Trophoblast cell (in vitro differentiated cells and primary cell): ENCODE measurements at regions not wholly inside any gene's neighbourhood (a gene's known extent, or its start where the extent isn't known, plus 50 kb on each side); places are given as distances from the start of the nearest gene placed in this dataset.
A peak's percentile ranks its signal among the peaks of the same experiment; 100 is the strongest.

Experiments used
- DNase-seq, 2 donors: peaks; one replicate each; pipeline ENCODE4 v3.0.0-alpha.2; 2016
- H2AFZ ChIP-seq: 2 replicates; pipeline ENCODE4 v1.6.1; 2013; ENCODE audit warnings: low read length, moderate library complexity, mild to moderate bottlenecking; ENCODE audit not compliant: insufficient read depth, poor library complexity
- H2AK5ac ChIP-seq: 2 replicates; pipeline ENCODE4 v1.6.1; 2013; ENCODE audit warnings: mild to moderate bottlenecking, low read length
- H2BK120ac ChIP-seq: 2 replicates; pipeline ENCODE4 v1.6.1; 2013; ENCODE audit warnings: low read length, mild to moderate bottlenecking, moderate library complexity; ENCODE audit not compliant: insufficient read depth, poor library complexity
- H2BK12ac ChIP-seq: 2 replicates; pipeline ENCODE4 v1.6.1; 2013; ENCODE audit warnings: mild to moderate bottlenecking, low read length, moderate library complexity
- H2BK5ac ChIP-seq: 2 replicates; pipeline ENCODE4 v1.6.1; 2013; ENCODE audit warnings: low read length, low read depth, moderate library complexity, mild to moderate bottlenecking; ENCODE audit not compliant: poor library complexity
- H3K14ac ChIP-seq: 2 replicates; pipeline ENCODE4 v1.6.1; 2013; ENCODE audit warnings: mild to moderate bottlenecking, low read length
- H3K18ac ChIP-seq: 2 replicates; pipeline ENCODE4 v1.6.1; 2013; ENCODE audit warnings: mild to moderate bottlenecking, low read length
- H3K23ac ChIP-seq: 2 replicates; pipeline ENCODE4 v1.6.1; 2013; ENCODE audit warnings: low read length
- H3K27ac ChIP-seq: 2 replicates; pipeline ENCODE4 v1.5.1; 2013; ENCODE audit warnings: low read depth, mild to moderate bottlenecking, inconsistent platforms, low read length, moderate library complexity
- H3K27me3 ChIP-seq: 2 replicates; pipeline ENCODE4 v1.6.1; 2013; ENCODE audit warnings: inconsistent platforms, mild to moderate bottlenecking, low read length, moderate library complexity; ENCODE audit not compliant: insufficient read depth
- H3K36me3 ChIP-seq, 2 experiments: 1 replicate in 1 of 2; 2 replicates in 1 of 2; pipeline ENCODE4 v1.6.1; 2013; ENCODE audit warnings: low read length in 2 of 2, mild to moderate bottlenecking in 2 of 2, moderate library complexity in 1 of 2; ENCODE audit not compliant: insufficient read depth in 2 of 2, control insufficient read depth in 1 of 2
- H3K4ac ChIP-seq: 2 replicates; pipeline ENCODE4 v1.6.1; 2013; ENCODE audit warnings: low read depth, mild to moderate bottlenecking, low read length, moderate library complexity
- H3K4me1 ChIP-seq, 2 experiments: 1 replicate in 1 of 2; 2 replicates in 1 of 2; pipeline ENCODE4 v1.6.1; 2013; ENCODE audit warnings: low read length in 2 of 2, mild to moderate bottlenecking in 2 of 2, moderate library complexity in 1 of 2; ENCODE audit not compliant: insufficient read depth in 2 of 2, control insufficient read depth in 1 of 2
- H3K4me2 ChIP-seq: 2 replicates; pipeline ENCODE4 v1.6.1; 2013; ENCODE audit warnings: inconsistent platforms, mild to moderate bottlenecking, low read length, moderate library complexity
- H3K4me3 ChIP-seq: 2 replicates; pipeline ENCODE4 v1.5.1; 2013; ENCODE audit warnings: mild to moderate bottlenecking, low read depth, low read length, inconsistent platforms
- H3K79me1 ChIP-seq: one replicate; pipeline ENCODE4 v1.6.1; 2013; ENCODE audit warnings: low read length
- H3K79me2 ChIP-seq: 2 replicates; pipeline ENCODE4 v1.6.1; 2013; ENCODE audit warnings: low read length, mild to moderate bottlenecking; ENCODE audit not compliant: control insufficient read depth, insufficient read depth, poor library complexity
- H3K9ac ChIP-seq: 2 replicates; pipeline ENCODE4 v1.6.1; 2013; ENCODE audit warnings: mild to moderate bottlenecking, low read length
- H3K9me3 ChIP-seq: 2 replicates; pipeline ENCODE4 v1.6.1; 2013; ENCODE audit warnings: low read depth, mild to moderate bottlenecking, control low read depth, inconsistent platforms, low read length; ENCODE audit not compliant: insufficient read depth
- H4K12ac ChIP-seq: 2 replicates; pipeline ENCODE4 v1.6.1; 2013; ENCODE audit warnings: low read depth, mild to moderate bottlenecking, low read length, moderate library complexity
- H4K8ac ChIP-seq: 2 replicates; pipeline ENCODE4 v1.6.1; 2013; ENCODE audit warnings: low read depth, mild to moderate bottlenecking, low read length, moderate library complexity
- H4K91ac ChIP-seq: one replicate; pipeline ENCODE4 v1.6.1; 2013; ENCODE audit warnings: low read depth, mild to moderate bottlenecking, low read length, moderate library complexity
- WGBS: extraction: QIAGEN DNeasy Blood & Tissue Kit; methylation state at CpG from one replicate; pipeline ENCODE4 v1.1.7; 2013; ENCODE audit warnings: missing lambda C conversion rate; ENCODE audit not compliant: insufficient read length, insufficient coverage; ENCODE audit errors: extremely low coverage; 5-methylcytosine and 5-hydroxymethylcytosine counted together

DNA sequence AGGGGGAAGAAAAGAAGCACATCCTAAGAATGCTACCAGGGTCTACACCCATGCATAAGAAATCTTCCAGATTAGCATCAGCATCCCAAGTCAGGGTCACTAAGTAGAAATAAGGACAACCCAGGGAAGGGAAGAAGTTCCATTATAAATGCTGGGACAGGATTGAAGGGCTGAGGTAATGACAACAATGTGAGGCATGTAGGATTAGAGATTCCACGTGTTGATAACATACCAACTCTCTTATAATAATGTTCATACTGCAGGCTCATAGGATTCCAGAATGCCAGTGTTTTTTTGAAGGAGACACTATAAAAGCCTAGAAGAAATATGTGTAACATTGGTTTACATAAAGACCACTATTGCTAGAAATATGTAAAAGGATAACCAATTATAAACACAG lies 201.2 kb downstream of the MID1IP1 start:
- peak in 1 of 2 donors; percentile 75 for DNase-seq
- Histone ChIP-seq H3K79me2 (no peaks in the 10 kb centered on the region), H3K27me3 (no peaks in the 10 kb centered on the region), H3K79me1 (no peaks in the 10 kb centered on the region), H3K4me2 (no peak overlapping the region), H4K91ac (no peak overlapping the region), H2AK5ac (no peak overlapping the region), H3K9me3 (no peaks in the 10 kb centered on the region), H2BK12ac (no peak overlapping the region), H3K36me3 (no peaks in the 10 kb centered on the region), H3K18ac (no peak overlapping the region), H4K8ac (no peak overlapping the region), H3K23ac (no peak overlapping the region), H2BK120ac (no peak overlapping the region), H3K9ac (no peak overlapping the region), H3K4me3 (no peak overlapping the region), H3K4ac (no peak overlapping the region), H3K27ac (no peak overlapping the region), H3K14ac (no peak overlapping the region), H3K4me1 (peaks cover 0 to 2% of the 10 kb centered on the region in 2 experiments), H2AFZ (no peak overlapping the region), H4K12ac (no peak overlapping the region), H2BK5ac (no peak overlapping the region)
- no CpG with 5 or more reads among the region's 1 CpG for WGBS

DNA sequence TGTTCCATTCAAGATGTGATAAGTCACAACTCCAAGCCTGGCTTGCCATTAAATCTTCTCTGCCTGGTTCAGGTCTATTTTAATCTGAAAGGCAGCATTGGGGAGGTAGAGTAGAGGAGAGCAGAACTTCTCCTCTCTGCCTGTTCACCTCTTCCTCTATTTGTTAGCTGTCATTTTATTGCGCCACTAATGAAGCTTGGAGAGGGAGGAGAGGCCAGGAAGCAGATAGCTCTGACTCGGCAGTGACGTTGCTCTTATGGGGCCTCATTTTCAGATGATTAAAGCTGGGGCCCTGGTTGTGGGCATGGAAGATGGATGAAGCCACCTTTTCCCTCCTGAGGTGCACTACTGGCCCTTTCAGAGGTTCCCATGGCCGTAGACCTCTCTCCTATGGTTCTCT lies 207.3 kb downstream of the MID1IP1 start:
- Histone ChIP-seq H3K18ac (no peak overlapping the region), H2BK5ac (no peak overlapping the region), H3K79me1 (no peaks in the 10 kb centered on the region), H4K91ac (no peak overlapping the region), H2BK120ac (no peak overlapping the region), H3K79me2 (no peaks in the 10 kb centered on the region), H3K4me1 (peaks cover 8 to 15% of the 10 kb centered on the region in 2 experiments), H3K36me3 (no peaks in the 10 kb centered on the region), H3K23ac (no peak overlapping the region), H3K4me3 (no peak overlapping the region), H3K9ac (no peak overlapping the region), H3K4me2 (no peak overlapping the region), H4K12ac (no peak overlapping the region), H3K14ac (no peak overlapping the region), H4K8ac (no peak overlapping the region), H3K27ac (no peak overlapping the region), H2AK5ac (no peak overlapping the region), H3K4ac (no peak overlapping the region), H3K9me3 (no peaks in the 10 kb centered on the region), H2AFZ (no peak overlapping the region), H2BK12ac (no peak overlapping the region), H3K27me3 (no peaks in the 10 kb centered on the region)
- DNase-seq: no peak
- WGBS: no CpG with 5 or more reads among the region's 4 CpGs

DNA sequence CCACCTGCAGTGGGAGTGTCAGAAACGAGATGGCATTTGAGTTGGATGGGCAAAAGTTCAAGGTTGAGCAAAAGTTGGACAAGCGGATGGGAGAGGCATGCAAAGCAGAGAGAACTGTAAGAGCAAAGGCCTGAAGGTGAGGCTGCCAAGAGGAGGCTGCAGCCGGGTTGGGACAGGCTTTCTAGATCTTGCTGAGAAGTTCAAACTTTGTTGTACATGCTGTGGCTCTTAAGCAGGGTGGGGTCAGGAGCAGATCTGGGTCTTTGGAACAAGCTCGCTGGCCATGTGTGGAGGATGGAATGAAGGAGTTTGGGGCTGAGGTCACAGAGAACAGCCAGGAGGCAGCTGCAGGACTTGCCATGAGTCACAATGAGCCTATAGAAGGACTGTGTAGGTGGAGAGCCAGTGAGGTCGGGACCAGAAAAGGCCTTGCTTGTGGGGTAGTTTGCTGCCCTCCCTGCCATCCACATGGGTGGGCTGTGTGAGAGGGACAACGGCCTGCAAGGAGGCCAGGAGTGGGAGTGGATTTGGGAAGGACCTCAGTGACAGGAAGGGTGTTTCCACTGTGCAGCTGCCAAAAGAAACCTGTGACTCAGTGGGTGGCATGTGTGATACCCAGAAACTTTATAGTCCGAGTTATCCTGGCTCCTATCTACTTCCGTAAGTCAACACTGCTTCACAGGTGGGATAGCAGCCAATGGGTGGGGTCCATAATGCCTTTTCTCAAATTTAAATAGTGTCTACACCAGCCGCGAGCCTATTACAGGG lies 210.4 kb downstream of the MID1IP1 start:
- H4K12ac ChIP-seq: no peak overlapping the region
- H4K91ac ChIP-seq: no peak overlapping the region
- no peak overlapping the region for H3K4ac ChIP-seq
- H3K79me2 ChIP-seq: no peaks in the 10 kb centered on the region
- no peaks in the 10 kb centered on the region for H3K36me3 ChIP-seq
- no peak overlapping the region for H3K14ac ChIP-seq
- H3K4me1 ChIP-seq: peaks cover 8 to 17% of the 10 kb centered on the region in 2 experiments
- no peak overlapping the region for H2AK5ac ChIP-seq
- H2BK5ac ChIP-seq: no peak overlapping the region
- WGBS: no CpG with 5 or more reads among the region's 10 CpGs
- no peak overlapping the region for H3K23ac ChIP-seq
- H3K79me1 ChIP-seq: no peaks in the 10 kb centered on the region
- no peak overlapping the region for H3K4me3 ChIP-seq
- peak overlapping the region; percentile 10 for H2AFZ ChIP-seq
- no peak overlapping the region for H3K4me2 ChIP-seq
- H3K27me3 ChIP-seq: no peaks in the 10 kb centered on the region
- no peak overlapping the region for H4K8ac ChIP-seq
- H3K9me3 ChIP-seq: no peaks in the 10 kb centered on the region
- H2BK12ac ChIP-seq: no peak overlapping the region
- no peak overlapping the region for H3K18ac ChIP-seq
- H3K27ac ChIP-seq: no peak overlapping the region
- no peak overlapping the region for H3K9ac ChIP-seq
- H2BK120ac ChIP-seq: no peak overlapping the region
- DNase-seq: peak in 1 of 2 donors; percentile 11

DNA sequence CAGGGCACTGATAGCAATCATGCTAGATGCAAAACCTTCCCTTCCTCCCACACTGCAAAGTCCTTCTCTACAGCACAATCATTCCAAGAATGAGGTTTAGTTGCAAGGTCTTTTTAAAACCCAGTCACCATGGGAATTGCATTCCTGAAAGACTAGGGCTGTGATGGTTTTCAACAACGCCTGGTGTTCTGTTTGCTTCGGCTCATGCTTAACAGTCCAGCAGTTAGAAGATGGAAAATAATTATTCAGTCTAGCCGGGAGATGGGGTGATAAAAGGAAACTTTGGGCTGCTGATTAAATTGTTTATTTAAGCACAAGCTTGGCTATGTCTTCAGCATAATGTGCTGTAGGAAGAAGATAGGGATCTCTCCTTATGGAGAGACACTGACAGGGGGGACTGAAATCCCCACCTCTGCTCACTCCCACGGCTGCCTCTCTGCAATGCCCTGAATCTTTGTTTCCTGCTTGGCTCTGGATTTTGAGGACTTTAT lies 211.4 kb downstream of the MID1IP1 start:
- Histone ChIP-seq H3K79me1 (no peaks in the 10 kb centered on the region), H4K12ac (no peak overlapping the region), H3K9me3 (no peaks in the 10 kb centered on the region), H3K14ac (no peak overlapping the region), H3K9ac (no peak overlapping the region), H3K27ac (no peak overlapping the region), H3K27me3 (no peaks in the 10 kb centered on the region), H3K4me1 (peaks cover 8 to 17% of the 10 kb centered on the region in 2 experiments), H2BK5ac (no peak overlapping the region), H3K4me3 (no peak overlapping the region), H2AK5ac (no peak overlapping the region), H3K79me2 (no peaks in the 10 kb centered on the region), H3K36me3 (no peaks in the 10 kb centered on the region), H2AFZ (no peak overlapping the region), H3K18ac (no peak overlapping the region), H3K4me2 (no peak overlapping the region), H4K8ac (no peak overlapping the region), H2BK12ac (no peak overlapping the region), H2BK120ac (no peak overlapping the region), H3K4ac (no peak overlapping the region), H3K23ac (no peak overlapping the region), H4K91ac (no peak overlapping the region)
- DNase-seq: peak in 1 of 2 donors; percentile 43
- no CpG with 5 or more reads among the region's 4 CpGs for WGBS
